ENCODE measurements at regions not wholly inside any gene's neighbourhood (a gene's known extent, or its start where the extent isn't known, plus 50 kb on each side); places are given as distances from the start of the nearest gene placed in this dataset.
"Not testable (repeated sequence)": the region's sequence is repeated elsewhere in the genome, so short reads cannot be mapped to it uniquely, and the experiment has no call there.

DNA sequence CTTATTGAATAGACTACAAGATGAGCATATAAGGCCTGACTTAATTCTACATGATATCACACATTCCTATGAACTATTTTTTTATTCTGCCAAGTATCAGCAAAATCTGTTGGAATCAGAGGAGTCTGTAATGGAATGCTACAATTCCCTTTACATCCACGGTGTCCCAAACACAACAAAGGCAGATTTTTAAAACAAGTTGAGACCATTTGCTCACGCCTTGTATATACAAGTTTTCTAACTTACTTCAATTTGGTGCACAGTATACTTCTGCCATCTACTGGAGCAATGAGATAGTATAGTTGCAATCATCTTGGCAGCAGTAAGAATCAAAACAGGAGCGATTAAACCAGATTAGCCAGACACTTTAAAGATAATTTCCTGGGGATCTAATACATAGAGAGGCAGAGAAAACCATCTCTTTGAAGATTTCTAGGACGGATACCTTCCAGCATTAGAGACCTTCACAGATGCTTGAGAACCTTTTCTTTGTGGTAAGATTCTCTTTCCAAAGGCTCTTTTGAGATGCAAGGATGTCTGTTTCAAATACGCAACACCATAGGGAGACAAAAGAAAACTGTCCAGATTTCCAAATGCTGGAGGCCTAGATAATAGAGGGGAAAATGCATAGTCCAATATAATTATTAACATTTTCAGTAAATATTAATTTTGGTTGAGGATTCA, 302.0 kb upstream of the MIR17HG start:
- peak; percentile 10 for DNase-seq

DNA sequence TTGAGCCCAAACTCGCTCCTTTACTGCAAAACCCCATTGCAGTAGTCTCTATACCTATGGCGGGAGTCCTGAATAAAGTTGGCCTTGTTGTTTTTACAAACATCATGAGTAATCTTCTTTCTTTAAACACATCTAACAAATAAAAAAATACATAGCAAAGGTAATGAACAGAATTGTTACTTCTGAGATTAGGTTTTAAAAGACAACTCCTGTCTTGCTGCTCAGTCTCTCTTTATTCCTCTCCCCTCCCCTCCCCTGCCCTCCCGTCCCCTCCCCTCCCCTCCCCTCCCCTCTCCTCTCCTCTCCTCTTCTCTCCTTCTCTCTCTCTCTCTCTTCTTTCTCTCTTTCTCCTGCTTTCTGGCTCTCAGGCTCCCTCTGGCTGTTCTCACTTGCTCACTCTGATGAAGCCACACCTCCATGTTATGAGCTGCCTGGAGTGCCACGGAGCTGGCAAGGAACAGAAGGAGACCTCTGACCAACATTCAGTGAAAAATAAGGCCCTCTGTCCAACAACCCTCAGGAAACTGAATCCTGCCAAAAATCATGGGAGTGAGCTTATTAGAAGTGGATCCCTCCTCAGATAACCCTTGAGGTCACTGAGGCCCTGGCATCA, 300.7 kb upstream of the MIR17HG start:
- DNase-seq: no peak

DNA sequence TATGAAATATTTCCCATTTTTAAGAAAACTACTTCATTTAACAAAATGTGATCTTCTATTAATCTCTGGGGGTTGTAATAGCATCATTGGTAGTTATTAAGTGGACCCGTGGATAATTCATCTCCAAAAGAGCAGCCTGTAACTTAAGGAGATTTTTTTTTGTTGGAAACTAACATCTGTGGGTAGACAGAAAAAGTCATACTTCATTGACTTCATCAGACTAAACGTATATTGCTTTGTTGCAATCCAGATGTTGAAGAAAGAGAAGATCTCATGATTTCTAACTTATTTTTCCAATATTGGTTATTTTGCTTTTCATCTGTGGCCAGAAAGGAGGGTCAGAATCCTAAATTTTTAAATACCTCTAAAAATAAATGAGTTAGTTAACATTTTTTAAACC, 296.5 kb upstream of the MIR17HG start:
- no peak for DNase-seq

DNA sequence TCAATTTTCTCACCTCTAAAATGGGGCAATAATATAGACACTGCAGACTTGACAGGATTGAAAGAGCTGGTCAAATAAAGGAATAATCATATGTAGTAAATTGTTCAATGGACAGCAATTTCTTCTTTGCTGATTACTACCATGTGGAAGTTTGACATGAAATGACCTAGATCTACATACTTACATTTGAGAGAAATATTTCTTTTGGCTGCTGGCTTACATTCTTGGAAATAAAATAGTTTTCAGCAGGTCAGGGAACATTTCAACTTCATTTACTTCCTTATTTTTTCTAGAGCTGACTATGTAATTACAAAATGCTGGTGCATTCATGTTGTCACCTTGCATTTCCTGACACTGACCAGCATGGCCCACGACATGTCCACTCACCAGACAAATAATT, 294.6 kb upstream of the MIR17HG start:
- DNase-seq: no peak

DNA sequence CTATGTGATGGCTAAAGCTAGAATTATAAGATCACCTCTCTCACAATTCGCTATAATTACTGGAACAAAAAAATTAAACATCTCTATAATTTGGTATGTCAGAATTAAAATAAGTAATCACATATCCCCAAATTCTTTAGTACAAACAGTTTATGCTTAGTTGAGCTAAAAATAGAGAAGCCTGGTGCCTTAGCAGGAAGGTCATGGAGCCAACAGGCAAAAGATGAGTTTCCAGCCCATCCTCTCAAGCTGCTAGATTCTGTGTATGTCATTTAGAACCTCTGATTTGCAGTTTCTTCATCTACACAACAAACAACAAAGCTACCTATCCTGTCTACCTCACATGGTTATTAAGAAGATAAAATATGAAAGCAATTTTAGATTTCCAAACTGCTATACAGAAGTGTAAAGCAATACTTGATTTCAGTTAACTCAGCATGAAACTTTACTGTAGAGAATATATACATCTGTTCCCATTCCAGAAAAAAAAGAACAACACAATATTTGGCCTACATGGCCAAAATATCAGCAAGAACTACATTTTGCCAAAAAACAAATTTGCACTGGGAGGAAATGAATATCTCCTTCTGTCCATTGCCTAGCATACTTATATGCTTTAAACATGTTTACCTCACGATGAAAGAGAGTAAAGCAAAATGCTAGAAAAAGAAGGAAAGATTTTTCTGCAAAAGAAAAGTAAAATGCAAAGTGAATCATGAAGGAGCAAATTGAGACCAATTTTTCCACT, 294.0 kb upstream of the MIR17HG start:
- DNase-seq: no peak

DNA sequence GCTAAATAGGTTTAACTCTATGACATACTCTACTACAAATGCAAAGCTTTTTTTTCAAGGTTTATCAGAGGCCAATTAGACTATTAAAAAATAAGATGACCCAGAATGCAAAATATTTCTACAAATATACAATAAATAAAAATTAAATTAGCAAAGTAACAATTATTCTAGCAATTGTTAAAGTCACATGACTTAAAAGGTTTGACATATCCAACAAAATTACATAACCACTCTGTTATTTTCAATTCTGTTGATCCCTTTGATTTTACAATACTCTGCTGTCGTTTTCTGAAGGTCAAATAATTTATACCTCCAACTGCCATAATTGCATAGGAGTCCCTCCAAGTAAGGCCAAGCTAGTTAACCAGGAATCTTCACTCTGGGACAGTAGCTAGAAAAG, 292.6 kb upstream of the MIR17HG start:
- DNase-seq: no peak

DNA sequence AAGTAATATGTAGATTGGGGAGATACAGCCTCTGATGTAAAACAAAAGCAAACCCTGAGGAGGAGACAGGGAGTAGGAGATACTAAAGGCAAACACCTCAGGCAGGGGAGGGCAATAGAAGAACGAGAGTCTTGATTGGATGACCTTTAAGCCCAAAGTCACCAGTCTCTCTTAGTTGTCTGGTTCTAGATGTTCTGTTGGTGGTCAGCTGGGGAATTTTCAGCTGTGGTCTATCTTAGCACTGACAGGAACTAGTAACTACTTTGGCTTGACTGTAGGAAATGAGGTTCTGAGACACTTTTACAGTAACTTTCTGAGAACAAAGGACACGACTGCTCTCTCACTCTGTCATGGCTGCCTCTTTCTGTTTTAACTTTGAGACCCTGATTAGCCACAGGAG, 290.7 kb upstream of the MIR17HG start:
- no peak for DNase-seq

DNA sequence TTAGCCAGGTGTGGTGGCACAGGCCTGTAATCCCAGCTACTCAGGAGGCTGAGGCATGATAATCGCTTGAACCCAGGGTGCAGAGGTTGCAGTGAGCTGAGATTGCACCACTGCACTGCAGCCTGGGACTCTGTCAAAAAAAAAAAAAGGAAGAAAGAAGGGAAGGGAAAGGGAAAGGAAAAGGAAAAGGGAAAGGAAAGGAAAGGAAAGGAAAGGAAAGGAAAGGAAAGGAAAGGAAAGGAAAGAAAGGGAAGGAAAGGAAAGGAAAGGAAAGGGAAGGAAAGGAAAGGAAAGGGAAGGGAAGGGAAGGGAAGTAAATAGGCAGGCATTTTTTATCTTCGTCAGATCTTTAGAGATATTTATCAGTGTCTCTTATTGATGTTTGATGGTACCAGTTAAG, 290.0 kb upstream of the MIR17HG start:
- DNase-seq: not testable (repeated sequence)

DNA sequence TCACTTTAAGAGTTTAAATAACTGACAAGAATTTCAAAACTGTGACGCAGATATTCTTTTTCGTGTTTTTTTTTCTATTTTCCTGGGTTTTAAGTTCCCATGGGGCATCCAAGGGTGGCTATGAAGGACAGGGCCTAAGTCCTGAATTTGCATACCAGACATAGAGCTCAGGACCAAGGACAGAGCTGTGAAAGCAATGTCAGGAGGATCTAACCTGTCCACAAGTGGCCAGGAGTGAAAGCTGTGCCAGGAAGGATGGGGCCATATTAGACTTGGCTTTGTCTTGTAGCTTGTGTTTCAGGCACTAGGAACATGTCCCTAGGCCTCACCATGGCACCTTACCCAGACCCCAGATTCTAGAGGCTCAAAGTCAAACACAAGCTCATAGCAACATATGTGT, 289.4 kb upstream of the MIR17HG start:
- no peak for DNase-seq

DNA sequence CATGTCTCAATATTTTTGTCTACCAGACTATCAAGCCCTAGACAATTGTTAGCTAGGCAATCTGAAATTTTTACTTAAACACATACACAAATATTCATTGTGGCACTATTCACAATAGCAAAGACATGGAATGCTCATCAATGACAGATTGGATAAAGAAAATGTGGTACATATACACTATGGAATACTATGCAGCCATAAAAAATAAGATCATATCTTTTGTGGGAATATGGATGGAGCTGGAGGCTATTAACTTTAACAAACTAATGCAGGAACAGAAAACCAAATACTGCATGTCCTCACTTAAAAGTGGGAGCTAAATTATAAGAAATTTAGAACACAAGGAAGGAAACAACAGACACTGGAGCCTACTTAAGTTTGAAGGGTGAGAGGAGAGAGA, 288.6 kb upstream of the MIR17HG start:
- DNase-seq: no peak

DNA sequence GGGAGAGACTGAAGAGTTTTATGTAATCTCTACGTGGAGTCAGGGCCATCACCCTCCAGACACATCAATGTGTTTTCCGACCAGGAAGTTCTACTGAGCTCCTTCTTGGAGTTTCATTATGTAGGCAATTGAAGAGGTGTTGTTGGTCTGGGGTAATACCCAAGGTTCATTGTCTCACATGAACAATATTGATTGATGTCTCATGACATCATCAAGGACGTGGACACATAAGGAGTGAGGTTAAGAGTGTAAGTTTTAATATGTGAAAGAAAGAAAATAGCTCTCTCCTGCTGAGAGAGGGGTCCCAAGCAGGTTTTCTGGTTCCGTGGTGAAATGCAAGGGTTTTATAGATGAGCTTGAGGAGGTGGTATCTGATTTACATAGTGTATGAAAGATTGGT, 280.7 kb upstream of the MIR17HG start:
- DNase-seq: no peak

DNA sequence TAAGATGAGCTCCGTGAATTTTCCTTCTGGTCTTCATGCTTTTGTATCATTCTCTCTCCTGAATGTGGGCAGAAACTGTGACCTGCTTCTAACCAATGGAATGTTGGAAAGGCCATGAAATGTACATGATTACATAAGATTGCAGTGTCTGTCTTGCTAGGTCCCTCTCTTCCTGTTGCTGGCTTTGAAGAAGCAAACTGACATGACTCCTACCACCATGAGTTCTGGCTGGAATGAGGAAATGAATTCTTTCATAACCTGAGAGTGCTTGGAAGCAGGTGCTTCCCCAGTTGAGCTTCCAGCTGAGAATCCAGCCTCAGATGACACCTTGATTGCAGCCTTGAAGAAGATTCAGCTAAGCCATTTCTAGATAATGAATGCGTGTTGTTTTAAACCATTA, 275.0 kb upstream of the MIR17HG start:
- DNase-seq: no peak

DNA sequence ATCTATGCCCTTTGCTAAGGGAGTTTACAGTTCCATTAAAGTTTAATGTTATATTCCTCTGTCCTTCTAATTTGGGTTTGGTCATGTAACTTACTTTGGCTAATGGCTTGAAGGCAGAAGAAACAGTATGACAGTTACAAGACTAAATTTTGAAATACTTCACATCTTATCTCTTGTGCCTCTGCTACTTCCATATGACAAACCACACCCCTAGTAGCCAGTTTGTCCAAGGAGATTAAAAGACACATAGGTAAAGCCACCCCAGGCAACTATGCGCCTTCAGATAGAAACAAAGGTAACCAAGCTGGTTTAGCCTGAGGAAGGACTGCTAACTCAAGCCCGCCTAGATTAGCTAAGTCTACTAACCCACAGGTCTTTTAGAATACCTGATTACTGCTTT, 273.4 kb upstream of the MIR17HG start:
- no peak for DNase-seq

DNA sequence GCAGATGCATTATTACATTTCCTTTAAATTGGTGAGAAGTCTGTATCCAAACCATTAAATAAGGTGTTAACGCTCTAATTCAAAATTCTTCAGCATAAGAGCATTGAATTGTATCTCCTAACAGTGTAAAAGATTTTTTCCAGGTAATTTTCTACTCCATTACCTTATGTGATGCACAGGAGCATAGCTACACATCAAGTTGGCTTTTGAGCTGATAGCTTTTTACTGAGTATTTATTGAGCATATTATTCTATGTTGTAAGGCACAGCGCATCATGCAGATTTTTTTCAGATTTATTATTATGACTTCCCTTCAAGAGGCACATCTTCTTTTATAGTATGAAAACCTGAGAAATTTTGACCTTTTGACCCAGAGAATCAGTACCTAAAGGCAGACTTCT, 270.7 kb upstream of the MIR17HG start:
- DNase-seq: no peak

DNA sequence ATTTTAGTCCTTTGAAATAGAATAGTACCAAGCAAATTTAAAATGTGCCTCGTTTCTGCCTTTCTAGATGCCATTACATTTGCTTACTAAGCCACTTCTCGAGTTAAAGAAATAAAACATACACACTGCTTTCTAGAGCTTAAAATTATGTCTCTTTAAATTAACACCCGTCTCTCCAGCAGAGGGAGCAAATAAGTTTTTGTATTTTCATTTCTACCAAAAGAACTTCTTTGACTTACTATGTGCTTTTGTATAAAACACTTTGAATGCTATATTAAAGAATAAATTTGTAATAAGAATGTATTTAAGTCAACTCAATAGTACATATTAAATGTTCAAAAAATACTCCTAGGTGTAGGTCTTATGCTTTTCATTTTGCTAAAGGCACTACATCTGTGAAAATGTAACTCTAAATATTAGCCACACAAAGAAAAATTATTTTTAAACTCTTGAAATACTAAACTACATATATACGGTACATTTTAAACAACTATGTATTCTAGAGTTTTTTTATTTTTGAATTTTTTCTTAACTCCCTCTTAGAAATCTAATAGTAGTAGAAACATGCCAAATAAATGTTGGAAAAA, 269.3 kb upstream of the MIR17HG start:
- DNase-seq: peak; percentile 14

DNA sequence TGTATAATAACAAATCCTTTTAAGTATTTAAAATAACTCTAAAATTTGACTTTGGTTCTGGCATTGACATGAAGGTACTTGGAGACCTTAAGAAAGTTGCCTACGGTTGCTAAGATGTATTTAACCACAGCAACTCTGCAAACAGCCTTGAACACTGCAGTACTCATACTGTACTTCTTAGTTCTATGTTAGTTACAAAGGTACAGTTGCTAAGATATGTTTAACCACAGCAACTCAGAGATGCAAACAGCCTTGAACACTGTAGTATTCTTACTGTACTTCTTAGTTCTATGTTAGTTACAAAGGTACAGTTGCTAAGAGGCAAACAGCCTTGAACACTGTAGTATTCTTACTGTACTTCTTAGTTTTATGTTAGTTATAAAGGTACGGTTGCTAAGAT, 268.3 kb upstream of the MIR17HG start:
- DNase-seq: no peak

DNA sequence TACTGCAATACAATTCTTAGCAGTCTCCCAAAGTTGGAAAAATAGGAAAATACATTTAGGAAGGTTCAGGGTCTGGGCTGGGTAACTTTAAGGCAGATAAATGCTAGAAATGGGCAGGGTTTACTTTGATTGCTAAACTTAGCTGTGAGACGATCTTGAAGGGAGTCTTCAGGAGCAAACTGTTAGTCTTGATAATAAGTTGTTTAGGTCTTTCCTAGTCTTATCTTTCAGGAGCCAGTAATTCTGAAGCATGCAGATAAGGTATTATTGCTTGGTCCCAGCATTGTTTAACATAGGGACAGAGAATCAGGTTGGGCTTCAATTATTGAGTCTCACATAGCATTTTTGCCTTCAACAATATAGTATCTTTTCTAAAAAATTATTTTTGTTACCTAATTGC, 262.4 kb upstream of the MIR17HG start:
- no peak for DNase-seq

DNA sequence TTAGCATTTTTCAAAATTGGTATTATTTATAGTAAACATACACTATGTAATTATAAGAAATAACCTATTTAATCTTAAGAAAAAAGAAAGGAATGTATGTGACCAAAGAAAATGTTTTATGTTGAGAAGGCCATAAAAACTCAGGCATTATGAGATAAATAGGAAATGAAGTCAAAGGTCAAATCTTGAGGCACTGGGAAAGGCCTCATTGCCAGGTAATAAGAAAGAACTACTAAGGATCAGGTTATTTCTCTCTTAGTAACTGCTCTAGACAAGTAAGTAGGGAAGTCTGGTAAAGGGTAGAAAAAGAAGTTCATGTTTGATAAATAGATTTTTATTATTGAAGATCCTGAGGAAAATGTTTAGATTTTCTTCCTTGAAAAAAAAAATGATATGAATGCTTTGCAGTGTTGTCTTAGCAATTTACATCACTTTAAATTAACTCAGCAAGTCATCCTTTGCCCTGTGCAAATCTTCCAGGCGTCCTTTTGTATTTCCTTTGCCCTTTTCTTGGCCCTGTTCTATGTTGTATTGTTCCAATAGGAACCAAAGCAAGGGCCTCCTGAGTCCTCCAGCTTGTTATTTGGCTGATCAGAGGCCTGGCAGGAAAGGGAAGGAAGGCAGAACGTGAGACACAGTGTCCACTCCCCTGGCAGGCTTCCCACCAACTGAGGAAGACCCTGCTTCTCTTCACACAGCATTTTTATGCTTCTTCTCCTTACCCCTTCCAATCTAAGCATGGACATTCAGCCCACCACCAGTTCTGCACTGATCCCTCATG, 260.4 kb upstream of the MIR17HG start:
- no peak for DNase-seq

DNA sequence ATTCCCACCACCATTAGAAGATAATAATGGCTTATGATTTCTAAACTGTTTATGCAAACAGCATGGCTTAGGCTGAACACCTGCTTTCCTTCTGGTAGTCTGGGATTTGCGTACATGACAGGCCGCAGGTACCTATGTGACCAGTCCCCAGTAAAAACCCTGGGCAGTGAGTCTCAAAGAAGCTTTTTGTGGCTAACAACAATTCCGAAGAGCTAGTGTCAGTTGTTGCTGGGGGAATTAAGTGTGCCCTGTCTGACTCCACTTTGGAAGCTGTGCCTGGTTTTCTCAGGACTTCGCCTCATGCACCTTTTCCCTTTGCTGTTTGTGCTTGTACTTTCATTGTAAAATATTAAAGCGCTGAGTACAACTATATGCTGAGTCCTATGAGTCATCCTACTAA, 250.2 kb upstream of the MIR17HG start:
- no peak for DNase-seq

DNA sequence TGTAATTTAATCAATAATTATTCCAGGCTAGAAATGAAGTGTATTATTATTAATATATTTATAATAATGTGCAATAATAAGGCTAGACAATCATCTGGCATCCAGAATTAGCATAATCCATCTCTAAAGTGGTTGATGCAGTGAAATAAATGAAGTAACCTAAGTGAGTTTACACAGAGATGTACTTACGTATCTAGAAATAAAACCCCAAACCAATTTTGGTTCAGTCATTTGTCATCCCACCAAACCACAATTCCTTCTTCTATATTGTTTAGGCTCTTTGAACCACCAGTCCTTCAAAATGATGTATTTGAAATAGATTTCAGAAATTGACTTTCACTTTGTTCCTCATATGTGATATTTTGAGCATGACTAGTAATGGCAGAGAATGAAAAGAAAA, 247.6 kb upstream of the MIR17HG start:
- DNase-seq: no peak

DNA sequence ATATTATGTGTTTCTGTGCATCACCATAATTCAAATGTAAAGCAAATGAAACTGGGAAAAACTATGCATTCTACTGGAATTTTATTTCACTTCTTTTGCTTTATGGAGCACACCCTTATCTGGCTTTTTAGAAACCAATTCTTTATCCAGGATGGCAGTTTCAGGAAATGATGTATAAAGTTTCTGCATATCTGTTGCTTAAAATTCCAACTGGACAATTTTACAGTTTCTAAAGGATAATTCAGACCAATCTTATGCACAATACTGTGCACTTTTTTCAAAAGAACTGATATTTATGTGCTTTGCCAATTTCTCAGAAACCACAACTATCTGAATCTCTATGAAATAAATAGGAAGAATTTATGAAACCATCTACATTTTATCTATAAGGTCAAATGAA, 246.5 kb upstream of the MIR17HG start:
- no peak for DNase-seq

DNA sequence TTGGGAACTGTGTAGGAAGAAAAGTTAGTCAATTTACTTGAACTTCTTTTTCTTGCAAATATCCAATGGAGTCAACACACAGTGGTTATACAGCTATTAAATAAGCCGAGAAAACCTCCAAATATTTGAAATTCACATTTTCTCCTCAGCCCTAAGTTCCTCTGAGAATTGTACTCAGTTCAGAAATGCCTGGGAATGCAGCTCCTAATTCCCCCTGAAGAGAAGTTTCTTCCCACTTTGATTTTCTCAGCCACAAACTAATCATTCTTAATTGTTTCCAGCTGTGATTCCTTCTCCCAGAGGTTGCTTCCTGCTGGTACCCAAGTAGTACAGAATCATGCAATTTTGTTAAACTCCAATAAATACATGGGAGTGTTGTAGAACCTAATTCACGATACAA, 246.1 kb upstream of the MIR17HG start:
- no peak for DNase-seq

DNA sequence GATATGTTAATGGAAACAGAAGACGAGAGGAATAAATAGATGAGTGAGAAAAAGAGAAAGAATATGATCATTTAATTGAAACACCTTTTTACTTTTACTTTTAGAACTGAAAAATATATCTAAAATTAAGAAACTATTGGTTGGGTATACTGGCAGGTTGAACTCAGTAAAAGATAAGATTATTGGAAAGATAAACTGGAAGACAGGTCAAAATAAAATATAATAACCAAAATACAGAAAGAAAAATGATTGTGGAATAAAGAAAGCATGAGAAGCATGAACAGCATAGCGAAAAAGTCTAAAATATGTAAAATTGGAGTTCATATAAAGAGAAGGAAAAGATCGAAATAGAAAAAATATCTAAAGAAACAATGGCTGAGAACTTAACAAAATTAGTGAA, 242.2 kb upstream of the MIR17HG start:
- DNase-seq: no peak

All from COR-L47 (cell line).